ENCODE measurements at regions not wholly inside any gene's neighbourhood (a gene's known extent, or its start where the extent isn't known, plus 50 kb on each side); places are given as distances from the start of the nearest gene placed in this dataset.
A peak's percentile ranks its signal among the peaks of the same experiment; 100 is the strongest.

DNA sequence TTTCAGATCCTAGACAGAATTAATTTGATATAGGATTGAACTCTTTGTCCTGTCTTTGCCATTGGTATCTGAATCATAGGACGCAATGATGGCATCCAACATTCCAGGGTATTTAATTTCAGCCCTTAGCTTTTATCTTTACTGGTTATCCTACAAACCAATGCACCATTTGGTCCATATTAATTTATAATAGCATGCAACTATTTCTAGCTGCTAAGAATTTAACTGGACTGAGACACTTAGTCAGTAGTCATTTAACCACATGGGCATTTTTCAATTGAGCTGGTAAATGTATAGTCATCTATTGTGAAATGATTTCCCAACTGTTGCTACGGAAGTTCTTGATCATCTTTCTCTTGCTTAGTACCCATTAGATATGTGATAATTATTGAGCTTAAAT is 141.1 kb downstream of the CD164 start:
- Histone ChIP-seq H3K9me3 (ENCODE audit: control insufficient read depth in 2 of 3, insufficient read depth in 1 of 3, low read length in 3 of 3) (no peaks in the 10 kb centered on the region), H3K4me3 (ENCODE audit: low read length in 3 of 3) (no peak overlapping the region), H3K27me3 (ENCODE audit: control insufficient read depth, insufficient read depth, low read length) (no peaks in the 10 kb centered on the region), H3K4me1 (ENCODE audit: control insufficient read depth in 2 of 3, insufficient read depth in 2 of 3, low read depth in 1 of 3, low read length in 3 of 3) (peaks cover 0 to 2% (median 2%) of the 10 kb centered on the region in 3 donors), H3K27ac (ENCODE audit: low read depth in 2 of 2, low read length in 2 of 2) (no peak overlapping the region), H3K9ac (ENCODE audit: low read length in 3 of 3) (no peak overlapping the region), H3K36me3 (ENCODE audit: control insufficient read depth in 2 of 3, insufficient read depth in 3 of 3, low read length in 3 of 3) (no peaks in the 10 kb centered on the region)
- FAIRE-seq (no peak), DNase-seq (no peak)
- intact Hi-C loops (cut with DNase I) = no loop called here
- TF ChIP-seq, protein P1, sequence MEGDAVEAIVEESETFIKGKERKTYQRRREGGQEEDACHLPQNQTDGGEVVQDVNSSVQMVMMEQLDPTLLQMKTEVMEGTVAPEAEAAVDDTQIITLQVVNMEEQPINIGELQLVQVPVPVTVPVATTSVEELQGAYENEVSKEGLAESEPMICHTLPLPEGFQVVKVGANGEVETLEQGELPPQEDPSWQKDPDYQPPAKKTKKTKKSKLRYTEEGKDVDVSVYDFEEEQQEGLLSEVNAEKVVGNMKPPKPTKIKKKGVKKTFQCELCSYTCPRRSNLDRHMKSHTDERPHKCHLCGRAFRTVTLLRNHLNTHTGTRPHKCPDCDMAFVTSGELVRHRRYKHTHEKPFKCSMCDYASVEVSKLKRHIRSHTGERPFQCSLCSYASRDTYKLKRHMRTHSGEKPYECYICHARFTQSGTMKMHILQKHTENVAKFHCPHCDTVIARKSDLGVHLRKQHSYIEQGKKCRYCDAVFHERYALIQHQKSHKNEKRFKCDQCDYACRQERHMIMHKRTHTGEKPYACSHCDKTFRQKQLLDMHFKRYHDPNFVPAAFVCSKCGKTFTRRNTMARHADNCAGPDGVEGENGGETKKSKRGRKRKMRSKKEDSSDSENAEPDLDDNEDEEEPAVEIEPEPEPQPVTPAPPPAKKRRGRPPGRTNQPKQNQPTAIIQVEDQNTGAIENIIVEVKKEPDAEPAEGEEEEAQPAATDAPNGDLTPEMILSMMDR (IDR thresholded peaks at IDR 0.05; ENCODE audit: borderline replicate concordance, extremely low read depth, insufficient read depth) = no peak

DNA sequence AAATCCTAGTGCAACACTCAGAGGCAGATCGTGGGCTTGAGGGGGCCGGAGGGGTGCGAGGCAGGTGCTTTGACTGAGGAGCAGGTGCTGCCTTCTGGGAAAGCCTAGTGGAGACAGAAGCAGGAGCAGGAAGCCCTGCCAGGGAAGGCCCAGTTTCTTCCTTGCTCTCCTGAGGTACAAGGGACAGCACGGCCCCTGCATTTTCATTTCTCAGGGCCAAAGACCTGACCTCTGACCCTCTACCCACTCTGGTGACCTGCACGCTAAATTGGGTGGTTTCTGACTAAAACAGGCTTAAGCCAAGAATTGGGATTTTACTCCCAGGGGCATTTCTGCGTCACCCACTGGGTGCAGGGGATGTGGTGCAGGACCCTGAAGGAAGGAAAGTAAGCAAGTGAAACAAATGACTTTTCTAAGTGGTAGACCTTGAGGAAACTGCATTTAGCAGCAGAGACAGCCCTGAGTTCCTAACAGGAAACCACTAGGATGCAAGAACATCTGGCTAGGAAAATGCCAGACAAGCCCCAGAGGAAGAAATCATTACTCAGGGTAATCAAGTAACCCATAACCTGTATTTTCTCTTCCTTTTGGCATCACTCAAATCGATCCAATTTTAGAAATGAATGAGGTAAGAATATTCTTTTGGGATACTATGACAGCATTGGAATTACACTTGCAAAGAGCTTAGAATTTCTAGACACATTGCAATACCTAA is 141.7 kb downstream of the CD164 start:
- Histone ChIP-seq H3K4me1 (ENCODE audit: control insufficient read depth in 2 of 3, insufficient read depth in 2 of 3, low read depth in 1 of 3, low read length in 3 of 3) (peaks cover 0 to 2% (median 2%) of the 10 kb centered on the region in 3 donors), H3K4me3 (ENCODE audit: low read length in 3 of 3) (no peak overlapping the region), H3K27ac (ENCODE audit: low read depth in 2 of 2, low read length in 2 of 2) (peak overlapping the region in 1 of 2 donors; percentile 5), H3K9me3 (ENCODE audit: control insufficient read depth in 2 of 3, insufficient read depth in 1 of 3, low read length in 3 of 3) (no peaks in the 10 kb centered on the region), H3K27me3 (ENCODE audit: control insufficient read depth, insufficient read depth, low read length) (no peaks in the 10 kb centered on the region), H3K9ac (ENCODE audit: low read length in 3 of 3) (no peak overlapping the region), H3K36me3 (ENCODE audit: control insufficient read depth in 2 of 3, insufficient read depth in 3 of 3, low read length in 3 of 3) (no peaks in the 10 kb centered on the region)
- no peak for FAIRE-seq
- DNase-seq = no peak
- TF ChIP-seq, protein P1 (IDR thresholded peaks at IDR 0.05; ENCODE audit: borderline replicate concordance, extremely low read depth, insufficient read depth) = no peak
- intact Hi-C loops (cut with DNase I) = no loop called here

DNA sequence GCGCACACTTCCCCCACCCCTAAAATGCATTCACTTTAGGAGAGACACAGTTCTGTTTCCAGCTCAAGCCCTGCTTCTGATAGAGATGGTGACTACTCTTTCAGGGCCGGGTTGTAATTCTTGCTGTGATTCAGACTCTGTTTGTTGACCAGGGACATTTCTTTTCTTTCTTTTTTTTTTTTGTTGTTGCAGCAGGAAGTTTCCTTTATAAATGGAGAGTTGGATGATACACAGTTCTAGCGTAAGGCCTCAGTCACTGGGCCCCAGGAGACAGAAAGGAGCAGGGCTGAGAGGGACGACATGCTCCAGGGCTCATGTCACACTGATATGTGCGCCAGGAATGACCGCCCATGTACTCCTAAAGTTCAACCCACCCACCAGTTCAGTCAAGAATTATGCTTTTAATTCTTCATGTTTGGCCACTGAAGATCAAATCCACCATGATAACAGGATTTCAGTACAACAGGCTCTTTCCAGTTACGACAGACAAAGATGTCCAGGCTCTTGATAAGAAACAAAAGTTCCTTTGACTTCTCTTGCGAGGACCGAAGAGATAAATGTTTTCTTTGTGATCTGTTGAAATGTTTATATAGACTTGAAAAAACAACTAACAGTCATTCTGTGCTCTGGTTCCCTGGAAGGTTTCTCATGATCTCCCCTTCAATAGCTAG is 142.5 kb downstream of the CD164 start:
- H3K27ac ChIP-seq (ENCODE audit: low read depth in 2 of 2, low read length in 2 of 2) = peak overlapping the region in 1 of 2 donors; percentile 42
- peaks cover 0 to 2% (median 2%) of the 10 kb centered on the region in 3 donors for H3K4me1 ChIP-seq (ENCODE audit: control insufficient read depth in 2 of 3, insufficient read depth in 2 of 3, low read depth in 1 of 3, low read length in 3 of 3)
- intact Hi-C loops (cut with DNase I) = no loop called here
- no peaks in the 10 kb centered on the region for H3K9me3 ChIP-seq (ENCODE audit: control insufficient read depth in 2 of 3, insufficient read depth in 1 of 3, low read length in 3 of 3)
- H3K27me3 ChIP-seq (ENCODE audit: control insufficient read depth, insufficient read depth, low read length) = no peaks in the 10 kb centered on the region
- FAIRE-seq (no peak), DNase-seq (peak in 2 of 5 donors; percentile 29 to 68)
- TF ChIP-seq, protein P1 (IDR thresholded peaks at IDR 0.05; ENCODE audit: borderline replicate concordance, extremely low read depth, insufficient read depth) = no peak
- no peak overlapping the region for H3K4me3 ChIP-seq (ENCODE audit: low read length in 3 of 3)
- no peak overlapping the region for H3K9ac ChIP-seq (ENCODE audit: low read length in 3 of 3)
- no peaks in the 10 kb centered on the region for H3K36me3 ChIP-seq (ENCODE audit: control insufficient read depth in 2 of 3, insufficient read depth in 3 of 3, low read length in 3 of 3)

Measured in kidney (tissue), 13 donors.